GM12865 (cell line): ENCODE measurements at regions not wholly inside any gene's neighbourhood (a gene's known extent, or its start where the extent isn't known, plus 50 kb on each side); places are given as distances from the start of the nearest gene placed in this dataset.

Experiments
- DNase-seq: peaks from one replicate; pipeline ENCODE4 v3.0.0; 2010; ENCODE audit warnings: low read depth
- H3K4me3 ChIP-seq: 2 replicates; pipeline ENCODE4 v1.5.1; 2011; ENCODE audit warnings: mild to moderate bottlenecking, low read depth, low read length, control low read depth
- TF ChIP-seq, protein P1 (sequence below): IDR thresholded peaks from 2 replicates; pipeline ENCODE4 v1.5.1; 2011; ENCODE audit warnings: low read length, control low read depth, low read depth, inconsistent platforms; ENCODE audit not compliant: insufficient read depth; ENCODE audit errors: missing control alignments

DNA sequence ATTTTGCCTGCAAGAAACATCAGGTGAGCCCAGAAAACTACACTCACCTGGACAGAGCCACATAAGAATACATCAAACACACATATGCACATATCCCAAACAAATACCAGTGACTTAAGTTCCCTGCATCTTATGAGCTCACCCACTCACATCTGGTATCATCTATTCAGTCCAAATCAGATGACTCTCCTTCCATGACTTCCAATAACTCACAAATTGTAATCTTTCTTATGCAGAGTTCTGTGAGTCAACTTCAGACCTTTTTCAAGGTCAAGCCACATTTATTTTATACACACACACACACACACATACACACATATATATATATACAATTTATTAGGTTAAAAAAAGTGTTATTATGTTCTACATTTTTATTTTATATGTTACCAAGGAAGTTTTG is 1711.9 kb upstream of the CDH9 start:
- TF ChIP-seq, protein P1, sequence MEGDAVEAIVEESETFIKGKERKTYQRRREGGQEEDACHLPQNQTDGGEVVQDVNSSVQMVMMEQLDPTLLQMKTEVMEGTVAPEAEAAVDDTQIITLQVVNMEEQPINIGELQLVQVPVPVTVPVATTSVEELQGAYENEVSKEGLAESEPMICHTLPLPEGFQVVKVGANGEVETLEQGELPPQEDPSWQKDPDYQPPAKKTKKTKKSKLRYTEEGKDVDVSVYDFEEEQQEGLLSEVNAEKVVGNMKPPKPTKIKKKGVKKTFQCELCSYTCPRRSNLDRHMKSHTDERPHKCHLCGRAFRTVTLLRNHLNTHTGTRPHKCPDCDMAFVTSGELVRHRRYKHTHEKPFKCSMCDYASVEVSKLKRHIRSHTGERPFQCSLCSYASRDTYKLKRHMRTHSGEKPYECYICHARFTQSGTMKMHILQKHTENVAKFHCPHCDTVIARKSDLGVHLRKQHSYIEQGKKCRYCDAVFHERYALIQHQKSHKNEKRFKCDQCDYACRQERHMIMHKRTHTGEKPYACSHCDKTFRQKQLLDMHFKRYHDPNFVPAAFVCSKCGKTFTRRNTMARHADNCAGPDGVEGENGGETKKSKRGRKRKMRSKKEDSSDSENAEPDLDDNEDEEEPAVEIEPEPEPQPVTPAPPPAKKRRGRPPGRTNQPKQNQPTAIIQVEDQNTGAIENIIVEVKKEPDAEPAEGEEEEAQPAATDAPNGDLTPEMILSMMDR: no peak
- DNase-seq: no peak
- no peak overlapping the region for H3K4me3 ChIP-seq

DNA sequence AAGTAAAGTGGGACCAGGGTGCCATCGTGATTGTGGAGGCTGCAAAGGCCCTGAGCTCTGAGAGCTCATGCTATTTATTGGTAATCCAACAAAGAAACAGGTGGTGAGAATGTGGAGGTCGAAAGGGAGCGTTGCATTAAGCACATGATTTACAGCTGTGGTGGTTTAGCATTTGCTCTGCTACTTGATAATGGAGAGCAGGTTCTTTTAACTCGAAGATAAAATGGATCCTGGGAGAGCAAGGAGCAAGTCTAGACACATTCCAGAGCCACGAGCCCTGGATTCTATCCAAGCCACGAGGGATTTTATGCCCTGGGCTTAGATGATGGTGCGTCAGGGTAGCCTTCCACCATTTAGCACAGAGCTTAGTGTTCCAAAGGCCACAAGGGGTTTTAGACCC is 1710.1 kb upstream of the CDH9 start:
- no peak for DNase-seq
- no peak overlapping the region for H3K4me3 ChIP-seq
- TF ChIP-seq, protein P1: no peak

- H3K4me3 ChIP-seq: no peak overlapping the region
- DNase-seq: no peak
- TF ChIP-seq, protein P1: no peak
Observed at GRCh38 chr5:28743716-28744110, 1705.3 kb upstream of the CDH9 start.

DNA sequence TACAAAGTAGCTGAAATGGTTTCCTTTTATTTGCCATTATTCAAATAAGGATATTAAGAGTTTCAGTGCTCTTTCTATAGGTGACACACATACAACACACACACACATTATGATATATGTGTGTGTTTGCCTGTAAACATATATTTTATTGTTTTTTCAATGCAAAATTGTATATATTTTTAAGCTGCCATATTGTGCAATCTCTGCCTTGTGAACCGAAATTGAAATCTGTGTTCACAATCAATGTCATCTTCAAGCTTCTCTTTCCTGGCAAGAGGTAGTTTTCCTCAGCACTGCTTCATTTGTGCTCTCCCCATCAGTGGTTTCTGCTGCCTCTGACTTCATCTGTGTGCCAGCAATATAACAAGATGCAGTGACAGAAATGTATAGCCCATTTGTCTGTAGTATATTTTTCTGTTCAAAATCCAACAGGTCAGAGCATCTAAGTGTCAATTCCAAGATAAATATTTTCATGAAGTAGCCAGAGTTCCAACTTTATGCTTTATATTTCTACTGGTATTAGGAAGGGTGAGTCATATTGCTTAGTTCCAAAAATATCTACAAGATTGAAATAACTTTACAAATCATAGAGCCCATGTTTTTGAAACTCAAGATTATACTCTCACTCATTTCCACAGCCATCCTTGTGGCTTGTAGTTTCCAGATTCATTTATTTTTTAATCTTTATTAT is 1704.8 kb upstream of the CDH9 start:
- DNase-seq: no peak
- TF ChIP-seq, protein P1: no peak

DNA sequence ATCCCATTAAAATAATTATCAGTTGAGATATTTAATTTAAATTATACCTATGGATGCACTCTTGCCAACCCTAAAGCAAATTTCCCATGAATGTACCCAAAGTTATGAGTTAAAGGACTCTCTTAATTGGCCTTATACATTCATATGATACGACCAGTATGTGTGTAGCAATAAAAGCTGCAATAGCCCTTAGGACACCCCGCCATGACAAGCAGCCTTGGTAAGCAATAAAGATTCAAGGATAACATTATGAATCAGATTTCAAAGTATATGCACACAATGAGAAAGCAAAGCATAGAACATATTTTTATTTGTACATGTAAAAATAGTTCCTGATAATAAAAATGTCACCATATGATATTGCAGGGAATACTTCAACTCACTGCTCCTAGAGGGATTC is 1699.3 kb upstream of the CDH9 start:
- no peak for DNase-seq
- H3K4me3 ChIP-seq: no peak overlapping the region
- TF ChIP-seq, protein P1: no peak

More for the DNA sequence above, 1704.8 kb upstream of the CDH9 start:
- no peak overlapping the region for H3K4me3 ChIP-seq

DNA sequence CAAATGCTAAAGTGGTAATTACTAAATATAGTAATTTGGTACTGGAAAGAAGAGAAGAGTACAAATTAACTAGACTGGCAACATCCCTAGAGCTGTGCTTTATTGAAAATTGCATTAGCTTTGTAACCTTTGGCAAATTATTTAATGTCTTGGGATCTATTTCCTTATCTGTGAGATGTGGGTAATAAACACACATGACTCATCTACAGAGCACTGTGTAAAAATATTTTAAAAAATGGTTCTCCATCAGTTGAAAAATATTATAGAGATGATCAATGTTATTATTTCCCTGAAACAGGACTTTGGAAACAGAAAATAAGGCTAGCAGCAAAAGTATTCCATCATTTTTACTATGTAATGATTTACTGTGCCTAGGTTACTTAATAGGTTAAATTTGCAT is 1698.8 kb upstream of the CDH9 start:
- H3K4me3 ChIP-seq: no peak overlapping the region
- TF ChIP-seq, protein P1: no peak
- DNase-seq: no peak

DNA sequence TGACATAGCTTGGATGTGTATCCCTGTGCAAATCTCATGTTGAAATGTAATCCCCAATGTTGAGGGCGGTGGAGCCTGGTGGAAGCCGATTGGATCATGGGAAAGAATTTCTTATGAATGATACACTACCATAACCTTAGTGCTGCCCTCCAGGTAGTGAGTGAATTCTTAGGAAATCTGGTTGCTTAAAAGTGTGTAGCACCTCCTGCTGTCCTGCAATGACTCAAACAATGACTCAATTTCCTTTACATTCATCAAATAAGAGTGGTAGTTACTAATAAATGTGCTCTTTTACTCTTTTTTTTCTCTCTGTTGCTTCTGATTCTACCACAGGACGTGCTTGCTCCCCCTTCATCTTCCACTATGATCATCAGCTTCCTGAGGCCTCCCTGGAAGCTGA is 1696.0 kb upstream of the CDH9 start:
- no peak for DNase-seq
- no peak overlapping the region for H3K4me3 ChIP-seq
- TF ChIP-seq, protein P1: no peak
